GM21576 (cell line): ENCODE measurements at regions not wholly inside any gene's neighbourhood (a gene's known extent, or its start where the extent isn't known, plus 50 kb on each side); places are given as distances from the start of the nearest gene placed in this dataset.

ENCODE experiments used
- ATAC-seq: cut with Tn5 transposase; IDR thresholded peaks from one replicate; pipeline ENCODE4 v1.9.1; 2021; ENCODE audit warnings: mild to moderate bottlenecking, moderate library complexity; ENCODE audit not compliant: unreplicated experiment

DNA sequence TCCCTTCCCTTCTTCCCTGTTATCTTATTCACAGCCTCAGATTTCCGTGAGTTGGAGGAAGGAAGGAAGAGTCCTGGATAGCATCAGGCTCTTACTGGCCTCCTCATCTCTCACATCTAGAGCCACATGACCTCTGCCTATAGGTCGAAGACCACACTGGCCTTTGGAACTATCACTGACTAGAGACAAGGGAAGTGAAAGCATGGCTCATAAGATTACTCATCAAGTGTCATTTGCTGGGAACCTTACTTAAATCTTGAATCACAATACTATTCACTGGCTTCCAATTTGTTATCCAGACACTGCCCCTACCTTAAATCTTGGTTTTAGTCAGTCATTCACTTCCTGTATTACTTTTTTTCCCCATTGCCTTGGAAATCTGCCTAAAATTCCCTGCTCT is 61.6 kb upstream of the MTMR8 start:
- peak; percentile 75 for ATAC-seq

DNA sequence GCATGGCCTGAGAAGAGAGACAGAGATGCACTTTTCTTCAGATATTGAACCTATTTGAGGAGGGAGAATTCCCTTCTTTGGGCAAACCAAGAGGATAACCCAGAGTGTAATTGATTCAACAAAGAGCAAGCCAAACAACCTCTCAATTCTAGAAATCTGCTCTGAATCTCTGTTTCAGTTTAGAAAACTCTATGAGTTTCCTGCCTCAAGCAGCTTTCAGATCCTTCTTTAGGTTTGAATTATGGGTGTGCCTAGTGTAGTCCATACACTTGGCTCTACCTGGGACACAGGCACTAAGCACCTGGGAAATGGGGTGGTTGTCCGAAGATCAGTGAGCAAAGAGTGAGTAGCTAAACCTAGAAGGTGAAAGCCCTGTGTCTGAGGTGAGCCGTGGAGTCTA is 52.0 kb upstream of the MTMR8 start:
- no peak for ATAC-seq
